Memory B cell (primary cell): ENCODE measurements at regions not wholly inside any gene's neighbourhood (a gene's known extent, or its start where the extent isn't known, plus 50 kb on each side); places are given as distances from the start of the nearest gene placed in this dataset.

Source experiments
- ATAC-seq: fragments of 150-1000 bp; cut with Tn5 transposase; 2 replicates; pipeline ENCODE4 v1.10.0; 2021; ENCODE audit warnings: low read depth, mild to moderate bottlenecking, moderate library complexity
- DNase-seq, 2 donors: peaks; one replicate each; pipeline ENCODE4 v3.0.0; 2022; ENCODE audit warnings: low spot score in 2 of 2
- H3K27ac Mint-ChIP-seq: one replicate; pipeline ENCODE4 v1.8.0; 2022; ENCODE audit warnings: mild to moderate bottlenecking, moderate library complexity, mixed read lengths
- H3K27me3 Mint-ChIP-seq: one replicate; pipeline ENCODE4 v1.8.0; 2022; ENCODE audit warnings: mixed read lengths
- H3K36me3 Mint-ChIP-seq: one replicate; pipeline ENCODE4 v1.8.0; 2022; ENCODE audit warnings: mild to moderate bottlenecking, mixed read lengths
- H3K4me1 Mint-ChIP-seq: one replicate; pipeline ENCODE4 v1.8.0; 2022; ENCODE audit warnings: mixed read lengths
- H3K4me3 Mint-ChIP-seq: one replicate; pipeline ENCODE4 v1.8.0; 2022; ENCODE audit warnings: mild to moderate bottlenecking, moderate library complexity, mixed read lengths
- H3K9me3 Mint-ChIP-seq: one replicate; pipeline ENCODE4 v1.8.0; 2022; ENCODE audit warnings: mixed read lengths

DNA sequence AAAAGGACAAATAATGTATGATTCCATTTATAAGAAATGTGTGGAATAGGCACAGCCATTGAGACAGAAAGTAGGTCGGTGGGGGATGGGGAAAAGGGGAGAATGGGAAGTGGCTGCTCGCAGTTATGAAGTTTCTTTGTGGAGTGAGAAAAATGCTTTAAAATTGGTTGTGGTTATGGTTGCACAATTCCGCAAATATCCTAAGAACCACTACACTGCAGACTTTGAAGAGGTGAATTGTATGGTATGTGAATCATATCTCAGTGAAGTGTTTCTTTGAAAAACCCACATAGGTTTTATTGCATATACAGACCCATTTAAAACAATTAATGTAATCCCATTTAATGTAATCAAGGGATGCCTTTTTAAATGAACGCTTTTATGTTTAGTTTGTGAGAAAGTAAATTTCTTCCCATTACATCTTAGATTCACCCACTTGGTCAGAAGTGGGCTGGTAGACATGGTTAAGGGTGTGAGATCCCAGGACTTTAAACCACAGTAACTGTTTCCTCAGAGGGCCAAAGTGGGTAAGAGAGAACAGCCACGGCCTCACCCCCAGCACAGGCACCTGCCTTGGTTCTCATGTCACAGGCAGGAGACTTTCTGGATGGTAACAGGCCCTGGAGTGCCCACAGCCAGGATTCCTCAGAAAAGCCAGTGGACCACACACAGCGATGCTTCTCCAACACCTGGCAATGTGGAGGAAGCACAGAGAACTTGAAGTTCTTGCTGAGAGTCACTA, 119.3 kb upstream of the GJB6 start:
- no peak overlapping the region for H3K27ac Mint-ChIP-seq
- peaks cover 4% of the 10 kb centered on the region for H3K9me3 Mint-ChIP-seq
- peaks cover 7% of the 10 kb centered on the region for H3K27me3 Mint-ChIP-seq
- no peaks in the 10 kb centered on the region for H3K4me1 Mint-ChIP-seq
- DNase-seq (no peak), ATAC-seq (no peak)
- H3K36me3 Mint-ChIP-seq = no peaks in the 10 kb centered on the region
- H3K4me3 Mint-ChIP-seq = no peak overlapping the region

DNA sequence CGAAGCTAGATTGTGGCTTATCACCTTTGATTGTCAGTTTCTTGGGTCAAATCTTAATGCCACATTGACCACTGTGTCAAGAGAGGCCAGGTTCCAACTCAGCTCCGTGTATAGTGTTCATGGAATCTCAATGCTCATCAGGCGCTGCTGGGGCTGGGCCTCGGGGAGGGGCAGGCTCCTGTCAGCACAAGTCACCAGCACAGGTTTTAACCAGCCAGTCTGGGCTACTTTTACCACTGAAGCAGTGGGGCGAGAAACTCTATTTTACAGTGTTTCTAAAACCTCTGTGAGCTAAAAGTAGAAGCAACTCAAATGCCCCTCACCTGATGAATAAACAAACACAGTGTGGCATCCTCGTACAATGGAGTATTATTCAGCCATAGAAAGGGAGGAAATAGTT, 118.7 kb upstream of the GJB6 start:
- no peaks in the 10 kb centered on the region for H3K36me3 Mint-ChIP-seq
- peaks cover 8% of the 10 kb centered on the region for H3K27me3 Mint-ChIP-seq
- DNase-seq (no peak), ATAC-seq (no peak)
- H3K27ac Mint-ChIP-seq = no peak overlapping the region
- H3K9me3 Mint-ChIP-seq = peaks cover 4% of the 10 kb centered on the region
- no peak overlapping the region for H3K4me3 Mint-ChIP-seq
- H3K4me1 Mint-ChIP-seq = no peaks in the 10 kb centered on the region

- ATAC-seq (no peak), DNase-seq (no peak)
- Mint-ChIP-seq H3K4me3 (no peak overlapping the region), H3K36me3 (no peaks in the 10 kb centered on the region), H3K27ac (no peak overlapping the region), H3K4me1 (no peaks in the 10 kb centered on the region), H3K27me3 (peaks cover 8% of the 10 kb centered on the region), H3K9me3 (peaks cover 4% of the 10 kb centered on the region)
These were observed 118.3 kb upstream of the GJB6 start for GRCh38 chr13:20350382-20350763.

DNA sequence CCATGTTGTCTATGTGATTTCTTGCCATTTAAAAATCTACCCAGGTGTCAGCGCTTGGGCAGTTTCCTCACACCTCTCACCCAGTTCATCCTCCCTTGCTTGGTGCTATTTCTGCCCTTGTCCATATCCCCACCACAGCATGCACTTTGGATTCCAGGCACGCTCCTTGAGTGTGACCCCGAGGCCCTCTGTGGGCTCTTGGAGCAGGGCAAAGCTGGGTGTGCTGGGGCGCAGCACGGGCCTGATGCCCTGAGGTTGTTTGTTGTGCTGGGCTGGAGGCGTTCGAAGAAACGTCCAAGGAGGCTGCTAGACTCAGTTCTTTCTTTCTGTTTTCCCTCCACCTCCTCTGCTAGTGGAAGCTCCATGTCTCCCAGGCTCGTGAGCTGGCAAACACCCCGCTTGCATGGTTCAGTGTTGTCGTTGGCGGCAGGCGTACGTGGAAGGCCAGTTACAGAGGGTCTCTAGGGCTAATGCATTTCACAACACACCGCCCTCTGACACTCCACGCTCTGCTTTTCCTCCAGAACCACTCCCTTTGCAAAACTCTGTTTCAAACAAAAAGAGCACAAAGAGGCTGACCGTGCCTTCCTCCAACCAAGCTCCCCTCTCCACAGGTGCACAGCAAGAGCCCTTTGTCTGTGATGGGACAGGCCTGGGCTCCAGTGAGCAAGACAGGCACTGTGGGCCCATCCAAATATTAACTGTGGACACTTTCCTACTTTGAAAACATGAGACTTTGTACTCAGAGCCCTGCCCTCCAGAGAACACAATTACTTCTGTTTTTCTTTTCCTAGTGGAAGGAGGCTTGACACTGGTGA, 117.7 kb upstream of the GJB6 start:
- Mint-ChIP-seq H3K4me3 (no peak overlapping the region), H3K27ac (no peak overlapping the region), H3K4me1 (no peaks in the 10 kb centered on the region), H3K36me3 (no peaks in the 10 kb centered on the region), H3K9me3 (peaks cover 4% of the 10 kb centered on the region), H3K27me3 (peaks cover 8% of the 10 kb centered on the region)
- ATAC-seq (no peak), DNase-seq (no peak)

- peaks cover 7% of the 10 kb centered on the region for H3K27me3 Mint-ChIP-seq
- DNase-seq (no peak), ATAC-seq (no peak)
- H3K36me3 Mint-ChIP-seq = no peaks in the 10 kb centered on the region
- peaks cover 4% of the 10 kb centered on the region for H3K9me3 Mint-ChIP-seq
- no peaks in the 10 kb centered on the region for H3K4me1 Mint-ChIP-seq
- H3K27ac Mint-ChIP-seq = no peak overlapping the region
- H3K4me3 Mint-ChIP-seq = no peak overlapping the region
These were observed 116.7 kb upstream of the GJB6 start for GRCh38 chr13:20348645-20349408.

GRCh38 chr13:20348018-20348417, 115.9 kb upstream of the GJB6 start:
- H3K36me3 Mint-ChIP-seq = no peaks in the 10 kb centered on the region
- H3K4me1 Mint-ChIP-seq = no peaks in the 10 kb centered on the region
- DNase-seq (no peak), ATAC-seq (no peak)
- no peak overlapping the region for H3K27ac Mint-ChIP-seq
- H3K9me3 Mint-ChIP-seq = peaks cover 4% of the 10 kb centered on the region
- peaks cover 9% of the 10 kb centered on the region for H3K27me3 Mint-ChIP-seq
- no peak overlapping the region for H3K4me3 Mint-ChIP-seq

- H3K27ac Mint-ChIP-seq = no peak overlapping the region
- H3K36me3 Mint-ChIP-seq = no peaks in the 10 kb centered on the region
- DNase-seq (no peak), ATAC-seq (no peak)
- H3K9me3 Mint-ChIP-seq = peaks cover 4% of the 10 kb centered on the region
- peaks cover 4% of the 10 kb centered on the region for H3K27me3 Mint-ChIP-seq
- no peak overlapping the region for H3K4me3 Mint-ChIP-seq
- no peaks in the 10 kb centered on the region for H3K4me1 Mint-ChIP-seq
These were observed 112.8 kb upstream of the GJB6 start for GRCh38 chr13:20344836-20345490.

- no peak for DNase-seq
- no peaks in the 10 kb centered on the region for H3K9me3 Mint-ChIP-seq
- peaks cover 4% of the 10 kb centered on the region for H3K27me3 Mint-ChIP-seq
- no peak overlapping the region for H3K4me3 Mint-ChIP-seq
- H3K27ac Mint-ChIP-seq = no peak overlapping the region
- no peak for ATAC-seq
- H3K4me1 Mint-ChIP-seq = peaks cover 6% of the 10 kb centered on the region
- H3K36me3 Mint-ChIP-seq = no peaks in the 10 kb centered on the region
These were observed 110.2 kb upstream of the GJB6 start for GRCh38 chr13:20342311-20342710.

- no peaks in the 10 kb centered on the region for H3K9me3 Mint-ChIP-seq
- DNase-seq = no peak
- H3K36me3 Mint-ChIP-seq = no peaks in the 10 kb centered on the region
- no peak for ATAC-seq
- peaks cover 6% of the 10 kb centered on the region for H3K4me1 Mint-ChIP-seq
- H3K4me3 Mint-ChIP-seq = no peak overlapping the region
- peaks cover 3% of the 10 kb centered on the region for H3K27me3 Mint-ChIP-seq
- H3K27ac Mint-ChIP-seq = no peak overlapping the region
These were observed 108.6 kb upstream of the GJB6 start for GRCh38 chr13:20340759-20341171.

DNA sequence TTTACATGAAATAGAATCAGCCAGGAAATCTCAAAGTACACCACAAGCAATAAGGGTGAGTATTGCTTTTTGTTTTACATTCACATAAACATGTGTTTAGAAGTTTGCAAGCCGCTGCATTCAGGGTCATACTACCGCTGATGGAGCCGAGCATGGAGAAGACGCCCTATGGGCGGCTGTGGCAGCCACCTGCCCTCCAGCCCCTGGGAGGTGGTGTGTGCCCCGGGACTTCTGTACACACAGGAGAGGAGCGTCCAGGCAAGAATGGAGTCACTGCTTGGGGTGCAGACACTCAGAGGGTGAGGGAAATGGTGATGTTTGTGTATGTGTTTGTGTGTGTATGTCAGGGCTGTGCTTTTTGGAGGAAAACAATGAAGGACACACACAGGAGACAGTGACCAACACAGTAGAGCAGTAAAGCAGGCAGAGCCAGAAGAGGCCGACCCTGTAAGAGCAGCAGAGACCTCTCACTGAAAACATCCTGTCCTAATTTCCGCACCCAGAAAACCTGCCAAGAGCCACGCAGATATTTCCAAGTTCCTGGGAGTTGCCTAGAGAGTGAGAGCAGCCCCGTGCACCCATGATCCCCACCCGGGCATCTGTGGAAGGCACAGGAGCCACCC, 108.1 kb upstream of the GJB6 start:
- Mint-ChIP-seq H3K27me3 (peaks cover 3% of the 10 kb centered on the region), H3K27ac (no peak overlapping the region), H3K4me1 (peaks cover 6% of the 10 kb centered on the region), H3K9me3 (no peaks in the 10 kb centered on the region), H3K36me3 (no peaks in the 10 kb centered on the region), H3K4me3 (no peak overlapping the region)
- no peak for ATAC-seq
- no peak for DNase-seq

DNA sequence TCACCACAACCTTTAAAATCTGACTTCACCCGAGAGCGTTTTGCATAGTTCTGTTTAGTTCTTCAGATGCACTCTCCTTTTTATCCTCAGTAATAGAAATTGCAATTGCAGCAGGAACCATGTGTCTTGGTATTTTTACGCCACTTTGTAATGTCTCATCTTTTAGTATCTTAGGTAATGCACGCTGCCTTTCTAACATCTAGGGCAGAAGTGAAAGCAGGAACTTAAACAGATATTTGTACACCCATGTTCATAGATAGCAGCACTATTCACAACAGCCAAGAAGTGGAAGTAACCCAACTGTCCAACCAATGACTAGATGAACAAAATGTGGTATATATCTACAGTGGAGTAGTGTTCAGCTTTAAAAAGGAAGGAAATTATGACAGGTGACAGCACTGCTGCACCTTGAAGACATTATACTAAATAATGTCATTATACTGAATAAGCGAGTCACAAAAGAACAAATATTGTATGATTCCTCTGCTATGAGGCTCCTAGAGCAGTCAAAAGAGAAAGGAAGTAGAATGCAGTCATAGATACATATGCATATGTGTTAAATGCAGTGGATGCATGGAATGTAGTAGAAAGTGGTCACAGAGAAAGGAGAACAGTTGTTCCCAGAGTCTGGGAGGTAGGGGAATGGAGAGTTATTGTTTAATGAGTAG, 105.9 kb upstream of the GJB6 start:
- DNase-seq = no peak
- Mint-ChIP-seq H3K27ac (no peak overlapping the region), H3K4me1 (peaks cover 6% of the 10 kb centered on the region), H3K4me3 (no peak overlapping the region), H3K27me3 (peaks cover 2% of the 10 kb centered on the region), H3K9me3 (no peaks in the 10 kb centered on the region), H3K36me3 (no peaks in the 10 kb centered on the region)
- no peak for ATAC-seq

GRCh38 chr13:20336761-20337160, 104.6 kb upstream of the GJB6 start:
- Mint-ChIP-seq H3K27me3 (peaks cover 2% of the 10 kb centered on the region), H3K36me3 (no peaks in the 10 kb centered on the region), H3K9me3 (no peaks in the 10 kb centered on the region), H3K4me1 (peaks cover 6% of the 10 kb centered on the region), H3K27ac (no peak overlapping the region), H3K4me3 (no peak overlapping the region)
- no peak for DNase-seq
- ATAC-seq = no peak

GRCh38 chr13:20334309-20334708, 102.2 kb upstream of the GJB6 start:
- Mint-ChIP-seq H3K4me1 (peaks cover 6% of the 10 kb centered on the region), H3K27ac (no peak overlapping the region), H3K36me3 (no peaks in the 10 kb centered on the region), H3K9me3 (no peaks in the 10 kb centered on the region), H3K27me3 (peaks cover 2% of the 10 kb centered on the region), H3K4me3 (no peak overlapping the region)
- ATAC-seq (no peak), DNase-seq (no peak)
